GM10266 (cell line): ENCODE measurements at regions not wholly inside any gene's neighbourhood (a gene's known extent, or its start where the extent isn't known, plus 50 kb on each side); places are given as distances from the start of the nearest gene placed in this dataset.

Experiments used
- DNase-seq: peaks from one replicate; pipeline ENCODE4 v3.0.0; 2012; ENCODE audit errors: extremely low spot score
- TF ChIP-seq, protein P1 (sequence below): IDR thresholded peaks from 2 replicates; pipeline ENCODE4 v1.5.1; 2012; ENCODE audit warnings: mild to moderate bottlenecking, low read depth; ENCODE audit not compliant: control insufficient read depth, insufficient read depth; ENCODE audit errors: missing control alignments

DNA sequence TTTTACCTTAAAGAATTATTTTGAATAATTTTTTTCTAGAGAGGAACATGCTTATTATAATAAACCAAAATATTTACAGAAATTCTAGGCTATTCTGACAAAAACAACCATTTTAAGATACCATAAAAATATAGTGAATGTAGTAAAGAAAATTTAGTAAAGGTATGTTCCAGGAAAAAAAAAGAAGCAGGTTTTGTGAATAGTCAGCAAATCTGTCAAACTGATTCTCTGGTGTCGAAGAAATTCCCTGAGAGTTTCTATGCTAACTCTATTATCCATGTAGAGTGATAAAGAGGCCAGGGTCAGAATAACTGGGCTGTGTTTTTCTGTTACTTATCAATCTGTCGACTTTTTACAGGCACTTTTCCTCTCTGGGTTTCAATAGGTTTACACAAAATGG is 459.2 kb downstream of the KIF4B start:
- TF ChIP-seq, protein P1, sequence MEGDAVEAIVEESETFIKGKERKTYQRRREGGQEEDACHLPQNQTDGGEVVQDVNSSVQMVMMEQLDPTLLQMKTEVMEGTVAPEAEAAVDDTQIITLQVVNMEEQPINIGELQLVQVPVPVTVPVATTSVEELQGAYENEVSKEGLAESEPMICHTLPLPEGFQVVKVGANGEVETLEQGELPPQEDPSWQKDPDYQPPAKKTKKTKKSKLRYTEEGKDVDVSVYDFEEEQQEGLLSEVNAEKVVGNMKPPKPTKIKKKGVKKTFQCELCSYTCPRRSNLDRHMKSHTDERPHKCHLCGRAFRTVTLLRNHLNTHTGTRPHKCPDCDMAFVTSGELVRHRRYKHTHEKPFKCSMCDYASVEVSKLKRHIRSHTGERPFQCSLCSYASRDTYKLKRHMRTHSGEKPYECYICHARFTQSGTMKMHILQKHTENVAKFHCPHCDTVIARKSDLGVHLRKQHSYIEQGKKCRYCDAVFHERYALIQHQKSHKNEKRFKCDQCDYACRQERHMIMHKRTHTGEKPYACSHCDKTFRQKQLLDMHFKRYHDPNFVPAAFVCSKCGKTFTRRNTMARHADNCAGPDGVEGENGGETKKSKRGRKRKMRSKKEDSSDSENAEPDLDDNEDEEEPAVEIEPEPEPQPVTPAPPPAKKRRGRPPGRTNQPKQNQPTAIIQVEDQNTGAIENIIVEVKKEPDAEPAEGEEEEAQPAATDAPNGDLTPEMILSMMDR: no peak

DNA sequence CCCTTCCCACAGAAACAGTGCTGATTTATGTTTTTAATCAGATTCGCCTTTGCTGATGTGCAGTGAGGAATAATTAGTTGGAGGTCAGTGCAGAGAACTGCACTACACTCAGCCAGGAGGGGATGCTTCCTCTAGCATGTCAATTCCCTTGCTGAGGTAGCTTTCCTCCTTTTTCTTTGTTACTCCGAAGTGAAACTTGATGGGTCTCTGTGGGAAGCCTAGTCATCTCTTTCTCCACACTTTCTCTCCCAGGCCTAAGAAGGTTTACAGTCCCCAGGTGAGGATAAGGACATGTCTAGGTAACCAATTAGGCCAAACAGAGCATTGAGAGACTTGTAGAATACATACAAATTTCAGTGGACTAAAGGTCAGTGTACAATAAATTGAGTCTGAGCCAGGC is 461.8 kb downstream of the KIF4B start:
- no peak for DNase-seq
- TF ChIP-seq, protein P1: no peak

More for the DNA sequence above, 459.2 kb downstream of the KIF4B start:
- DNase-seq: no peak

DNA sequence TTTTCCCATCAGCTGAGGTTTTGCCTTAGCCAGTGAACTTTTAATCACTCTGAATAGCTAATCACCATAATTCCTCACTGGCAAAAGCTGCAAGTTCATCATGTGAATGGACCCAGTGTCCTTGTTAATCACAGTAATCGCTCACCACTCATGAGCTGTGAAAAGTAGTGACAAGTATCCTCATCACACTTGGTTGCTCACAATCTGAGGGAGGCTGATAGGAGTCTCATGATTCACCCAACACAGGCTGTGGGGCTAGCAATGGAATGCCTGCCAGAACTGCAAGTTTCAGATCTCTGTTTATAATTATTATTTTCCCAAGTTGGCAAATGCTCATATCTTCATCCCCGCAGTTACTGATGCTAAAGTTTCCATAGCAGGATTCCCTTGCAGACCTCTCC is 467.2 kb downstream of the KIF4B start:
- no peak for DNase-seq
- TF ChIP-seq, protein P1: no peak

DNA sequence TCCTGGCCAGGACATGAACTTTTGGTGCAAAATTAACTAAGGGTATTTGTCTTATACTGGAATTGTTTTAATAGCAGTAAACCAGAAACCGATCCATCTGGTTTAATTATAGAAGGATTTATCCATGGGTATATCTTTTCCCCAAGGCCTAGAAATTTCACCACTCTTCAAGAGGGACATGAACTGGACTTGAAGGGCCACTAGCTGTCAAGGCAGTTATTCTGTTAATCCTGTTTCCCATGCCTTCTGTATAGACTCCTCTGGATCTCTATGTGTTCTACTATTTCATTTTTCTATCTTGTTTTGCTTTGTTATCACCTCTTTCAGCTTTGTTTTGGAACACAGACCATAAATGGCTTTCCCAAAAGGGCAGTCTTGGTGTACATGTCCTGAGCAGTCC is 467.6 kb downstream of the KIF4B start:
- TF ChIP-seq, protein P1: no peak
- DNase-seq: no peak

DNA sequence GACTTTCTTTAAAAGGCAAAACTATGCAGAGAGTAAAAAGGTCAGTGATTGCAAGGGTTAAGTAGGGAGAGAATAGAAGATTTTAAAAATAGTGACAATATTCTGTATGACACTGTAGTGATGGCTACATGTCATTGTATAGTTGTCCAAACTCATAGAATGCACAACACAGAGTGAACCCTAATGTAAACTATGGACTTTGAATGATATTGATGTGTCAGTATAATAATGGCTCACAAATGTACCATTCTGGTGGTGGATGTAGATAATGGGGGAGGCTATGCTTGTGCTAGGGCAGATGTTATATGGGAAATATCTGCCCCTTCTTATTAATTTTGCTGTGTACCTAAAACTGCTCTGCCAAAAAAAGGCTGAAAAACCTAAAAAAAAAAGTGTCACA is 468.9 kb downstream of the KIF4B start:
- no peak for DNase-seq

DNA sequence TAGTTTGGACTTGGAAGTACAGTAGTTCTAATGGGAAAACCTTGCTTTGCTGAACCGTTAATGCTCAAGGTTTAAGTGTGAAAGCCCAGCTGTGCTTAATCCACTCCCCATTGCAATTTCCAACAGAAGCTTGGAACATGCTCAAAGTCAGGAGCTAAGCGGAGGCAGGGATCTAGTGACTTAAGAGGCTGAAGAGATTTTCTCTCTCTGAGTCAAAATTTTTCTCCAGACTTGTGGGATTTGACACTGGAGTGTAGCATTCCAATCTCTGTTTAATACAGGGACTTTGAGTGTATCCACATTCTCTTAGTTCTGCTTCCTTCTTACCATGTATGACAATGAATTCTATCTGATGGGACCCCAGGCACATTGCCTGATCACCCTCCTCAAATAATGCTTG is 471.8 kb downstream of the KIF4B start:
- TF ChIP-seq, protein P1: no peak
- no peak for DNase-seq

More for the DNA sequence above, 468.9 kb downstream of the KIF4B start:
- TF ChIP-seq, protein P1: no peak

DNA sequence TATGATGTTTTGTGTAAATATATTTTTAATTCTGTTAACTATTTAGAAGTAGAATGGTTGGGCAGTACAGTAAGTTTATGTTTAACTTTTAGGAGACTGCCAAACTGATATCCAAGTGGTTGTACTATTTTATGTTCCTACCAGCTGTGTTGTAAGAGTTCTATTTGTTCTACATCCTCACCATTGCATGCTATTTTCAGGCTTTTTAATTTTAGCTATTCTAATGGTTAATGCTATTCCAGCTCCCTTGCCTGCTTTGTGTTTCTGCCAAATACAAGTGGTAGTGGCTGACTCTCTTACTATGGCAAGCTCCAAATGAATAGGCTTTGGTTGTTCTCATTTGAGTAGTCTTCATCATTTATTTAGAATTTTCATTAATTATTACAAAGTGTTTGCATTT is 476.4 kb downstream of the KIF4B start:
- DNase-seq: no peak
- TF ChIP-seq, protein P1: no peak
